Trophoblast cell (in vitro differentiated cells and primary cell): ENCODE measurements at regions not wholly inside any gene's neighbourhood (a gene's known extent, or its start where the extent isn't known, plus 50 kb on each side); places are given as distances from the start of the nearest gene placed in this dataset.

Experiments
- DNase-seq, 2 donors: peaks; one replicate each; pipeline ENCODE4 v3.0.0-alpha.2; 2016
- H2AFZ ChIP-seq: 2 replicates; pipeline ENCODE4 v1.6.1; 2013; ENCODE audit warnings: low read length, moderate library complexity, mild to moderate bottlenecking; ENCODE audit not compliant: insufficient read depth, poor library complexity
- H2AK5ac ChIP-seq: 2 replicates; pipeline ENCODE4 v1.6.1; 2013; ENCODE audit warnings: mild to moderate bottlenecking, low read length
- H2BK120ac ChIP-seq: 2 replicates; pipeline ENCODE4 v1.6.1; 2013; ENCODE audit warnings: low read length, mild to moderate bottlenecking, moderate library complexity; ENCODE audit not compliant: insufficient read depth, poor library complexity
- H2BK12ac ChIP-seq: 2 replicates; pipeline ENCODE4 v1.6.1; 2013; ENCODE audit warnings: mild to moderate bottlenecking, low read length, moderate library complexity
- H2BK5ac ChIP-seq: 2 replicates; pipeline ENCODE4 v1.6.1; 2013; ENCODE audit warnings: low read length, low read depth, moderate library complexity, mild to moderate bottlenecking; ENCODE audit not compliant: poor library complexity
- H3K14ac ChIP-seq: 2 replicates; pipeline ENCODE4 v1.6.1; 2013; ENCODE audit warnings: mild to moderate bottlenecking, low read length
- H3K18ac ChIP-seq: 2 replicates; pipeline ENCODE4 v1.6.1; 2013; ENCODE audit warnings: mild to moderate bottlenecking, low read length
- H3K23ac ChIP-seq: 2 replicates; pipeline ENCODE4 v1.6.1; 2013; ENCODE audit warnings: low read length
- H3K27ac ChIP-seq: 2 replicates; pipeline ENCODE4 v1.5.1; 2013; ENCODE audit warnings: low read depth, mild to moderate bottlenecking, inconsistent platforms, low read length, moderate library complexity
- H3K27me3 ChIP-seq: 2 replicates; pipeline ENCODE4 v1.6.1; 2013; ENCODE audit warnings: inconsistent platforms, mild to moderate bottlenecking, low read length, moderate library complexity; ENCODE audit not compliant: insufficient read depth
- H3K36me3 ChIP-seq, 2 experiments: 1 replicate in 1 of 2; 2 replicates in 1 of 2; pipeline ENCODE4 v1.6.1; 2013; ENCODE audit warnings: low read length in 2 of 2, mild to moderate bottlenecking in 2 of 2, moderate library complexity in 1 of 2; ENCODE audit not compliant: insufficient read depth in 2 of 2, control insufficient read depth in 1 of 2
- H3K4ac ChIP-seq: 2 replicates; pipeline ENCODE4 v1.6.1; 2013; ENCODE audit warnings: low read depth, mild to moderate bottlenecking, low read length, moderate library complexity
- H3K4me1 ChIP-seq, 2 experiments: 1 replicate in 1 of 2; 2 replicates in 1 of 2; pipeline ENCODE4 v1.6.1; 2013; ENCODE audit warnings: low read length in 2 of 2, mild to moderate bottlenecking in 2 of 2, moderate library complexity in 1 of 2; ENCODE audit not compliant: insufficient read depth in 2 of 2, control insufficient read depth in 1 of 2
- H3K4me2 ChIP-seq: 2 replicates; pipeline ENCODE4 v1.6.1; 2013; ENCODE audit warnings: inconsistent platforms, mild to moderate bottlenecking, low read length, moderate library complexity
- H3K4me3 ChIP-seq: 2 replicates; pipeline ENCODE4 v1.5.1; 2013; ENCODE audit warnings: mild to moderate bottlenecking, low read depth, low read length, inconsistent platforms
- H3K79me1 ChIP-seq: one replicate; pipeline ENCODE4 v1.6.1; 2013; ENCODE audit warnings: low read length
- H3K79me2 ChIP-seq: 2 replicates; pipeline ENCODE4 v1.6.1; 2013; ENCODE audit warnings: low read length, mild to moderate bottlenecking; ENCODE audit not compliant: control insufficient read depth, insufficient read depth, poor library complexity
- H3K9ac ChIP-seq: 2 replicates; pipeline ENCODE4 v1.6.1; 2013; ENCODE audit warnings: mild to moderate bottlenecking, low read length
- H3K9me3 ChIP-seq: 2 replicates; pipeline ENCODE4 v1.6.1; 2013; ENCODE audit warnings: low read depth, mild to moderate bottlenecking, control low read depth, inconsistent platforms, low read length; ENCODE audit not compliant: insufficient read depth
- H4K12ac ChIP-seq: 2 replicates; pipeline ENCODE4 v1.6.1; 2013; ENCODE audit warnings: low read depth, mild to moderate bottlenecking, low read length, moderate library complexity
- H4K8ac ChIP-seq: 2 replicates; pipeline ENCODE4 v1.6.1; 2013; ENCODE audit warnings: low read depth, mild to moderate bottlenecking, low read length, moderate library complexity
- H4K91ac ChIP-seq: one replicate; pipeline ENCODE4 v1.6.1; 2013; ENCODE audit warnings: low read depth, mild to moderate bottlenecking, low read length, moderate library complexity
- WGBS: extraction: QIAGEN DNeasy Blood & Tissue Kit; methylation state at CpG from one replicate; pipeline ENCODE4 v1.1.7; 2013; ENCODE audit warnings: missing lambda C conversion rate; ENCODE audit not compliant: insufficient read length, insufficient coverage; ENCODE audit errors: extremely low coverage; 5-methylcytosine and 5-hydroxymethylcytosine counted together

DNA sequence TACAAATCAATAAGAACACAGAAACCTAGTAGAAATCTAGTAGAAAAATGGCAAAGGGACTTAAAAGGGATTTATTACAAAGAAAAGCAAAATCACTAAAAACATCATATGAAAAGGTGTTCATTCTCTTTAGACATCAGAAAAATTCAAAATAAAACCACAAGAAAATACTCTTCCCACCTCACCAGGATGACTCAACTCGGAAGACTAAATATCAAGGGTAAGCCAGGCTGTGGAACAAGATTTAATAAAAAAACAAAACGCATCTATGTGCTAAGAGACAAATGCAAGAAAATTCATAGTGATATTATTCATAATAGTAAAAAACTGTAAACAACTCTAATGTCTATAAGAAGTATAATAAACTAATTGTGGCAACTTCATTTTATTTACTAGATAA lies 181.6 kb upstream of the GHR start:
- Histone ChIP-seq H2BK5ac (no peak overlapping the region), H2BK12ac (no peak overlapping the region), H3K79me1 (no peaks in the 10 kb centered on the region), H3K4me1 (no peaks in the 10 kb centered on the region), H3K4ac (no peak overlapping the region), H3K27ac (no peak overlapping the region), H3K4me3 (no peak overlapping the region), H4K91ac (no peak overlapping the region), H3K79me2 (no peaks in the 10 kb centered on the region), H3K9me3 (no peaks in the 10 kb centered on the region), H2AK5ac (no peak overlapping the region), H4K12ac (no peak overlapping the region), H3K23ac (no peak overlapping the region), H3K9ac (no peak overlapping the region), H3K36me3 (no peaks in the 10 kb centered on the region), H4K8ac (no peak overlapping the region), H3K4me2 (no peak overlapping the region), H2BK120ac (no peak overlapping the region), H3K14ac (no peak overlapping the region), H3K27me3 (no peaks in the 10 kb centered on the region), H3K18ac (no peak overlapping the region), H2AFZ (no peak overlapping the region)
- no CpG with 5 or more reads among the region's 2 CpGs for WGBS
- no peak for DNase-seq

- Histone ChIP-seq H2BK12ac (no peak overlapping the region), H2AK5ac (no peak overlapping the region), H2BK5ac (no peak overlapping the region), H3K79me1 (no peaks in the 10 kb centered on the region), H2AFZ (no peak overlapping the region), H4K8ac (no peak overlapping the region), H2BK120ac (no peak overlapping the region), H3K79me2 (no peaks in the 10 kb centered on the region), H3K27ac (no peak overlapping the region), H4K91ac (no peak overlapping the region), H3K9ac (no peak overlapping the region), H3K27me3 (no peaks in the 10 kb centered on the region), H3K14ac (no peak overlapping the region), H4K12ac (no peak overlapping the region), H3K4me2 (no peak overlapping the region), H3K36me3 (no peaks in the 10 kb centered on the region), H3K4me3 (no peak overlapping the region), H3K4ac (no peak overlapping the region), H3K23ac (no peak overlapping the region), H3K18ac (no peak overlapping the region), H3K4me1 (no peaks in the 10 kb centered on the region), H3K9me3 (no peaks in the 10 kb centered on the region)
- no CpG with 5 or more reads among the region's 1 CpG for WGBS
- no peak for DNase-seq
These were observed 181.0 kb upstream of the GHR start for GRCh38 chr5:42242210-42242609.

DNA sequence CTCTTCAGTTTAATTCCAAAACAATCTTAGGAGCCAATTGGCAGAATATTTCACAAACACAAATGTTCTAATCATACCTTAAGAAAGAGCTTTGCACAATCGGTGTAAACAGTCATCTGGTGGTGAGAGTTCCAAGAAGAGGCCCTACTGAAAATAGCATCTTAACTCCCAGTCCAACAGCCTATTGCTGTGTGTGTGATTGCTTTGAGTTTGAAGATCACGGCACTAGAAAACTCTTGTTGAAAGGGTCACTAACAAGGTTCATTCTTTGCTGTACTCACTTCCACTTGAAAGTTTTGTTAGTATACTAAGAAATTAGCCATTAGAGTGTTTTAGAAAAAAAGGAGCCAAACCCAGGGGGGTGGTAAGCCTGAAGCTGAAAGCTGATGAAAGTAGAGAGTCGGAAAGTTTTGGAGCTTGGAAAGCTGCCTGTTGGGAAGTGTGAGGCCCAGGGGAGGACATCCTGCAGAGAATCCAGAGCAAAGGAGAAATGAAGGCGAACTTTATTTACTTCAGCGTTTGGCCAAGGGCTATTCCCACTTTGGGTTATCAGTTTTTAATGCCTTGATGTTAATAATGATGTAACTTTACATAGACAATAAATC lies 180.3 kb upstream of the GHR start:
- no peak overlapping the region for H3K4me3 ChIP-seq
- H3K79me1 ChIP-seq: no peaks in the 10 kb centered on the region
- H4K91ac ChIP-seq: no peak overlapping the region
- H3K18ac ChIP-seq: no peak overlapping the region
- H3K9me3 ChIP-seq: no peaks in the 10 kb centered on the region
- no peak overlapping the region for H3K23ac ChIP-seq
- no peak overlapping the region for H2AK5ac ChIP-seq
- H3K9ac ChIP-seq: no peak overlapping the region
- H3K4me1 ChIP-seq: no peaks in the 10 kb centered on the region
- H2BK120ac ChIP-seq: no peak overlapping the region
- no peak overlapping the region for H4K12ac ChIP-seq
- H3K4me2 ChIP-seq: no peak overlapping the region
- H3K27me3 ChIP-seq: no peaks in the 10 kb centered on the region
- H2BK12ac ChIP-seq: no peak overlapping the region
- no peak overlapping the region for H2BK5ac ChIP-seq
- no peaks in the 10 kb centered on the region for H3K36me3 ChIP-seq
- no peak overlapping the region for H3K4ac ChIP-seq
- H3K27ac ChIP-seq: no peak overlapping the region
- WGBS: no CpG with 5 or more reads among the region's 5 CpGs
- no peak for DNase-seq
- H2AFZ ChIP-seq: no peak overlapping the region
- no peak overlapping the region for H4K8ac ChIP-seq
- no peaks in the 10 kb centered on the region for H3K79me2 ChIP-seq
- H3K14ac ChIP-seq: no peak overlapping the region

DNA sequence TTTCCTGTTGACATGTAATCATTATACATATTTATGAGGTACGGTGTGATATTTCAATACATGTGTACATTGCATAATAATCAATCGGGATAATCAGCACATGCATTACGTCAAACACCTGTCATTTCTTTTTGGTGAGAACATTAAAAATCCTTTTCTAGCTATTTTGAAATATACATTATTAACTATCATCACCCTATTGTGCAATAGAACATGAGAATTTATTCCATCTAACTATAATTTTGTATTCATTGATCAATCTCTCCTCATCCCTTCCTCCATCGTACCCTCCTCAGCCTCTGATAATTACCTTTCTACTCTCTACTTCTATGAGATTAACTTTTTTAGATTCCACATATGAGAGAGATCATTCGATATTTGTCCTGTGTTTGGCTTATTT lies 170.9 kb upstream of the GHR start:
- no peak overlapping the region for H3K4me3 ChIP-seq
- no peaks in the 10 kb centered on the region for H3K9me3 ChIP-seq
- H3K4ac ChIP-seq: no peak overlapping the region
- no peak overlapping the region for H3K4me2 ChIP-seq
- no peak overlapping the region for H2BK12ac ChIP-seq
- H3K4me1 ChIP-seq: no peaks in the 10 kb centered on the region
- no peak overlapping the region for H3K9ac ChIP-seq
- H3K23ac ChIP-seq: no peak overlapping the region
- no peak overlapping the region for H3K27ac ChIP-seq
- no peak overlapping the region for H2BK5ac ChIP-seq
- no peak overlapping the region for H2BK120ac ChIP-seq
- H4K12ac ChIP-seq: no peak overlapping the region
- H2AFZ ChIP-seq: no peak overlapping the region
- H3K14ac ChIP-seq: no peak overlapping the region
- no peaks in the 10 kb centered on the region for H3K27me3 ChIP-seq
- H3K79me1 ChIP-seq: no peaks in the 10 kb centered on the region
- no peak overlapping the region for H2AK5ac ChIP-seq
- no peak for DNase-seq
- H3K18ac ChIP-seq: no peak overlapping the region
- no peak overlapping the region for H4K91ac ChIP-seq
- H4K8ac ChIP-seq: no peak overlapping the region
- no peaks in the 10 kb centered on the region for H3K79me2 ChIP-seq
- no CpG with 5 or more reads among the region's 5 CpGs for WGBS
- no peaks in the 10 kb centered on the region for H3K36me3 ChIP-seq
